Thoracic aorta (tissue), 2 donors: ENCODE measurements at regions not wholly inside any gene's neighbourhood (a gene's known extent, or its start where the extent isn't known, plus 50 kb on each side); places are given as distances from the start of the nearest gene placed in this dataset.

Source experiments
- ATAC-seq: fragments of 150-250 bp; one replicate; pipeline ENCODE4 v1.8.0; 2017; ENCODE audit warnings: low read depth; ENCODE audit not compliant: insufficient number of reproducible peaks, low FRiP score
- DNase-seq: peaks from one replicate; pipeline ENCODE4 v3.0.0-alpha.2; 2020; ENCODE audit warnings: low spot score
- H3K27ac ChIP-seq, 2 donors: fragments of 200-600 bp; sonication (generic); 1 replicate in 1 of 2; 2 replicates in 1 of 2; pipeline ENCODE4 v1.5.1; 2016; ENCODE audit warnings: mild to moderate bottlenecking in 2 of 2, moderate library complexity in 2 of 2
- H3K27me3 ChIP-seq: fragments of 200-600 bp; sonication (generic); replicated peaks from 2 replicates; pipeline ENCODE4 v1.6.0; 2016; ENCODE audit warnings: mild to moderate bottlenecking; ENCODE audit not compliant: insufficient read depth
- H3K36me3 ChIP-seq: fragments of 200-600 bp; sonication (generic); one replicate; pipeline ENCODE4 v1.5.1; 2016
- H3K4me1 ChIP-seq, 2 donors: fragments of 200-600 bp; sonication (generic); 1 replicate in 1 of 2; 2 replicates in 1 of 2; pipeline versions ENCODE4 v1.5.1 to v1.6.0; 2016; ENCODE audit warnings: low read depth in 2 of 2, mild to moderate bottlenecking in 1 of 2; ENCODE audit not compliant: control insufficient read depth in 1 of 2
- H3K4me3 ChIP-seq: fragments of 200-600 bp; sonication (generic); 2 replicates; pipeline ENCODE4 v1.5.1; 2016; ENCODE audit warnings: mild to moderate bottlenecking
- H3K9me3 ChIP-seq: fragments of 200-600 bp; sonication (generic); 2 replicates; pipeline ENCODE4 v1.5.1; 2016
- CTCF ChIP-seq: fragments of 200-600 bp; sonication (generic); IDR thresholded peaks from one replicate; pipeline ENCODE4 v1.5.1; 2019; ENCODE audit warnings: antibody characterized with exemption

GRCh38 chr3:72542781-72543180 lies 305.5 kb downstream of the SHQ1 start:
- TF ChIP-seq CTCF = no peak
- Histone ChIP-seq H3K4me3 (no peak overlapping the region), H3K9me3 (no peaks in the 10 kb centered on the region), H3K36me3 (no peaks in the 10 kb centered on the region), H3K27me3 (no peaks in the 10 kb centered on the region), H3K4me1 (no peaks in the 10 kb centered on the region), H3K27ac (no peak overlapping the region)
- DNase-seq (no peak), ATAC-seq (no peak)

GRCh38 chr3:72539856-72540255 lies 308.4 kb downstream of the SHQ1 start:
- no peak for ATAC-seq
- Histone ChIP-seq H3K36me3 (no peaks in the 10 kb centered on the region), H3K4me1 (peaks cover 0 to 7% of the 10 kb centered on the region in 2 donors), H3K9me3 (no peaks in the 10 kb centered on the region), H3K27me3 (no peaks in the 10 kb centered on the region), H3K27ac (no peak overlapping the region), H3K4me3 (no peak overlapping the region)
- no peak for DNase-seq
- TF ChIP-seq CTCF = no peak

GRCh38 chr3:72538070-72538745 lies 310.0 kb downstream of the SHQ1 start:
- no peak for TF ChIP-seq CTCF
- ATAC-seq (no peak), DNase-seq (no peak)
- H3K4me3 ChIP-seq = no peak overlapping the region
- no peaks in the 10 kb centered on the region for H3K36me3 ChIP-seq
- no peaks in the 10 kb centered on the region for H3K9me3 ChIP-seq
- H3K4me1 ChIP-seq = peaks cover 0 to 7% of the 10 kb centered on the region in 2 donors
- H3K27me3 ChIP-seq = no peaks in the 10 kb centered on the region
- H3K27ac ChIP-seq = no peak overlapping the region

- ATAC-seq (no peak), DNase-seq (no peak)
- peaks cover 0 to 7% of the 10 kb centered on the region in 2 donors for H3K4me1 ChIP-seq
- H3K4me3 ChIP-seq = no peak overlapping the region
- H3K27ac ChIP-seq = no peak overlapping the region
- H3K9me3 ChIP-seq = no peaks in the 10 kb centered on the region
- no peak for TF ChIP-seq CTCF
- H3K27me3 ChIP-seq = no peaks in the 10 kb centered on the region
- no peaks in the 10 kb centered on the region for H3K36me3 ChIP-seq
These were observed 310.8 kb downstream of the SHQ1 start for GRCh38 chr3:72537448-72537847.

- Histone ChIP-seq H3K27me3 (no peaks in the 10 kb centered on the region), H3K4me3 (no peak overlapping the region), H3K36me3 (no peaks in the 10 kb centered on the region), H3K4me1 (peaks cover 0 to 7% of the 10 kb centered on the region in 2 donors), H3K27ac (no peak overlapping the region), H3K9me3 (no peaks in the 10 kb centered on the region)
- DNase-seq (no peak), ATAC-seq (no peak)
- no peak for TF ChIP-seq CTCF
These were observed 311.4 kb downstream of the SHQ1 start for GRCh38 chr3:72536878-72537267.
